Right lobe of liver (tissue), 4 donors: ENCODE measurements at regions not wholly inside any gene's neighbourhood (a gene's known extent, or its start where the extent isn't known, plus 50 kb on each side); places are given as distances from the start of the nearest gene placed in this dataset.

Experiments used
- POLR2A ChIP-seq: fragments of 450-650 bp; IDR thresholded peaks from one replicate; pipeline ENCODE4 v1.6.1; 2017; ENCODE audit warnings: antibody characterized with exemption, mild to moderate bottlenecking
- TF ChIP-seq, protein P1 (sequence below), 4 donors: fragments of 200-600 bp in 3 of 4; fragments of 450-650 bp in 1 of 4; IDR thresholded peaks; one replicate each; pipeline versions ENCODE4 v1.5.1 to v1.8.0; 2016 to 2022; ENCODE audit warnings: antibody characterized with exemption in 4 of 4, mild to moderate bottlenecking in 2 of 4
- donor health status: DM: no; HTN: no; CAD: no.
- donor health status: DM: no; HTN: no; CAD: no.
- donor health status: DM: no; HTN: yes; CAD: no.

DNA sequence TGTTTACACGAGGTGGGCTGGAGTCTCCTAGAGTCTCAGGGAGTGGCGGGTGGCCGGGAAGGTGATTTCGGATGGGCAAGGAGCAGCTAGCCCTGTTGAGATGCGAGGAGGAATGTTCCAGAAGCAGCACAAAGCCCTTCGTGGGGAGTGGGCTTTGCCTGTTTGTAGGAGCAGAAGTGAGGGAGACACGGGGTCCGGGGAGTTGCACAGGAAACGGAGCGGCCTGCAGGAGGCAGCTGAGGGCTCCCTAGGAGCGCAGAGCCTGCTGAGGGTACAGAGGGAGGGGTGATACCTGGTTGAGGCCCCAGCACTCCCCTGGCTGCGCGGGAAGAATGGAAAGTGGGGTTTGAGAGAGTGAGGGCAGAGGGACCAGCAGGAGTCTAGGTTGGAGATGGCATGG, 847.2 kb downstream of the TBC1D22A start:
- TF ChIP-seq, protein P1, sequence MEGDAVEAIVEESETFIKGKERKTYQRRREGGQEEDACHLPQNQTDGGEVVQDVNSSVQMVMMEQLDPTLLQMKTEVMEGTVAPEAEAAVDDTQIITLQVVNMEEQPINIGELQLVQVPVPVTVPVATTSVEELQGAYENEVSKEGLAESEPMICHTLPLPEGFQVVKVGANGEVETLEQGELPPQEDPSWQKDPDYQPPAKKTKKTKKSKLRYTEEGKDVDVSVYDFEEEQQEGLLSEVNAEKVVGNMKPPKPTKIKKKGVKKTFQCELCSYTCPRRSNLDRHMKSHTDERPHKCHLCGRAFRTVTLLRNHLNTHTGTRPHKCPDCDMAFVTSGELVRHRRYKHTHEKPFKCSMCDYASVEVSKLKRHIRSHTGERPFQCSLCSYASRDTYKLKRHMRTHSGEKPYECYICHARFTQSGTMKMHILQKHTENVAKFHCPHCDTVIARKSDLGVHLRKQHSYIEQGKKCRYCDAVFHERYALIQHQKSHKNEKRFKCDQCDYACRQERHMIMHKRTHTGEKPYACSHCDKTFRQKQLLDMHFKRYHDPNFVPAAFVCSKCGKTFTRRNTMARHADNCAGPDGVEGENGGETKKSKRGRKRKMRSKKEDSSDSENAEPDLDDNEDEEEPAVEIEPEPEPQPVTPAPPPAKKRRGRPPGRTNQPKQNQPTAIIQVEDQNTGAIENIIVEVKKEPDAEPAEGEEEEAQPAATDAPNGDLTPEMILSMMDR (IDR thresholded peaks at IDR 0.05) = no peak
- no peak for TF ChIP-seq POLR2A
